ENCODE measurements at regions not wholly inside any gene's neighbourhood (a gene's known extent, or its start where the extent isn't known, plus 50 kb on each side); places are given as distances from the start of the nearest gene placed in this dataset.

GRCh38 chr18:28398471-28398870 lies 221.5 kb upstream of the CDH2 start:
- Mint-ChIP-seq H3K36me3 (ENCODE audit: low read depth) (peaks cover 2% of the 10 kb centered on the region), H3K27me3 (ENCODE audit: low read depth) (peaks cover 20% of the 10 kb centered on the region), H3K27ac (ENCODE audit: unreplicated experiment) (no peak overlapping the region), H3K9me3 (ENCODE audit: low read depth) (no peaks in the 10 kb centered on the region), H3K4me1 (ENCODE audit: low read depth) (no peaks in the 10 kb centered on the region), H3K4me3 (ENCODE audit: unreplicated experiment) (no peak overlapping the region)
- DNase-seq (ENCODE audit: low spot score): no peak
- no peak for TF ChIP-seq CTCF (IDR thresholded peaks at IDR 0.05)

GRCh38 chr18:28390022-28390421 lies 213.1 kb upstream of the CDH2 start:
- H3K4me3 Mint-ChIP-seq (ENCODE audit: unreplicated experiment): no peak overlapping the region
- no peaks in the 10 kb centered on the region for H3K4me1 Mint-ChIP-seq (ENCODE audit: low read depth)
- no peak for DNase-seq (ENCODE audit: low spot score)
- peaks cover 9% of the 10 kb centered on the region for H3K27me3 Mint-ChIP-seq (ENCODE audit: low read depth)
- peaks cover 12% of the 10 kb centered on the region for H3K36me3 Mint-ChIP-seq (ENCODE audit: low read depth)
- H3K27ac Mint-ChIP-seq (ENCODE audit: unreplicated experiment): no peak overlapping the region
- peaks cover 38% of the 10 kb centered on the region for H3K9me3 Mint-ChIP-seq (ENCODE audit: low read depth)
- TF ChIP-seq CTCF (IDR thresholded peaks at IDR 0.05): no peak

DNA sequence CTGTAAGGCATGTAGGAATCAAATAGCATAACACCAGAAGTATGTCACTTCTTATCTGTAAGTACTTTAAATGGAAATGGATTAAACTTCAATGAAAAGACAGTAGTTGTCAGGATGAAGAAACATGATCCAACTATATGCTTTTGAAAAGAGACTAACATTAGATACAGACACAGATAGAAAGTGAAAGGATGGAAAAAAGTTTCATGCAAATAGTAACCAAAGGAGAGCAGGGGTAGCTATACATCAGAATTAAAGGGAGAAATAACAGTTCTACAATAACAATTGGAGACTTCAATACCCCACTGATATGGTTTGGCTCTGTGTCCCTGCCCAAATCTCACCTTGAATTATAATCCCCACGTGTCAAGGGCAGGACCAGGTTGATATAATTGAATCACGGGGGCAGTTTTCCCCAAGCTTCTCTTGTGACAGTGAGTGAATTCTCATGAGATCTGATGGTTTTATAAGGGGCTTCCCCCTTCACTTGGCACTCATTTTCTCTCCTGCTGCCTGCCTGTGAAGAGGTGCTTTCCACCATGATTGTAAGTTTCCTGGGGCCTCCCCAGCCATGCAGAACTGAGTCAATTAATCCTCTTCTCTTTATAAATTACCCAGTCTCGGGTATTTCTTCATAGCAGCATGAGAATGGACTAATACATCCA lies 205.4 kb upstream of the CDH2 start:
- TF ChIP-seq CTCF (IDR thresholded peaks at IDR 0.05): no peak
- Mint-ChIP-seq H3K4me3 (ENCODE audit: unreplicated experiment) (no peak overlapping the region), H3K27ac (ENCODE audit: unreplicated experiment) (no peak overlapping the region), H3K9me3 (ENCODE audit: low read depth) (peaks cover 27% of the 10 kb centered on the region), H3K27me3 (ENCODE audit: low read depth) (peaks cover 14% of the 10 kb centered on the region), H3K36me3 (ENCODE audit: low read depth) (peaks cover 6% of the 10 kb centered on the region), H3K4me1 (ENCODE audit: low read depth) (no peaks in the 10 kb centered on the region)
- DNase-seq (ENCODE audit: low spot score): no peak

DNA sequence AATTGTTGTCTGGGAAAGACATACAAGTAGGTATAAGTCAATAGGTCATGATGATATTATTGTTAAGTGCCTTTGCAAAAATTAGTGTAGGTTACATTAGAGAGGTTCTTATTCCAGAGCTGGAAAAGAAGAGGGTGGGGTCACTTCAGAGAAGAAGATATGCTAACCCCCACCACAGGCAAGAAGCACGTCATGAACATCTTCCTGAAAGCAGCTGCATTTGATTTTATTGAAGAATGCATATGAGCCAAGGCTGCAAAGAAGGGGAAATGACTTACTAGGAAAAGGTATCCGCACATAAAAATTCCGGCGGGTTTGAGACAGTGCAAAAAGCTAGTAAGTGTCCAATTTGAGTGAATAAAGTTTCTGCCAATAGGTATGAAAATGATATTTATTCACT lies 195.3 kb upstream of the CDH2 start:
- no peaks in the 10 kb centered on the region for H3K9me3 Mint-ChIP-seq (ENCODE audit: low read depth)
- H3K4me1 Mint-ChIP-seq (ENCODE audit: low read depth): no peaks in the 10 kb centered on the region
- no peak overlapping the region for H3K27ac Mint-ChIP-seq (ENCODE audit: unreplicated experiment)
- TF ChIP-seq CTCF (IDR thresholded peaks at IDR 0.05): no peak
- H3K27me3 Mint-ChIP-seq (ENCODE audit: low read depth): peaks cover 6% of the 10 kb centered on the region
- H3K4me3 Mint-ChIP-seq (ENCODE audit: unreplicated experiment): no peak overlapping the region
- DNase-seq (ENCODE audit: low spot score): no peak
- no peaks in the 10 kb centered on the region for H3K36me3 Mint-ChIP-seq (ENCODE audit: low read depth)

DNA sequence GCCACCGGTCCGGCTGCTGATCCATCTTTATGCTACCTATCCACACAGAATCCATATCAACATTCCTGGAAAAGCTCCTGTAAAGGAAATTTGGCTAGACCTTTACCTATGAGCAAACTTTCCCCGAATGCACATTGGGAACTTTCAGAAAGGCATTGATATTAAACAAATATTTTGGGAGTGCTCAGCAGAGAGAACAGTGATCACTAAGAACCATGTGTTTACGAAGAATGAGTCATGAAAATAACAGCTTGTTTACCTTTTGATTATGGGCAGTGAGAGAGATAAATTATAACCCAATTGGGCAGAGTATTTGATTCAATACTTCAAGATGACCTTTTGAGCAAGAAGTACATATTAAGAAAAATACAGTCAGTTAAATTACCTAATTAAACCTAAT lies 189.7 kb upstream of the CDH2 start:
- no peaks in the 10 kb centered on the region for H3K27me3 Mint-ChIP-seq (ENCODE audit: low read depth)
- no peak overlapping the region for H3K4me3 Mint-ChIP-seq (ENCODE audit: unreplicated experiment)
- H3K4me1 Mint-ChIP-seq (ENCODE audit: low read depth): no peaks in the 10 kb centered on the region
- TF ChIP-seq CTCF (IDR thresholded peaks at IDR 0.05): no peak
- H3K27ac Mint-ChIP-seq (ENCODE audit: unreplicated experiment): no peak overlapping the region
- no peak for DNase-seq (ENCODE audit: low spot score)
- H3K9me3 Mint-ChIP-seq (ENCODE audit: low read depth): no peaks in the 10 kb centered on the region
- H3K36me3 Mint-ChIP-seq (ENCODE audit: low read depth): no peaks in the 10 kb centered on the region
